ENCODE measurements at regions not wholly inside any gene's neighbourhood (a gene's known extent, or its start where the extent isn't known, plus 50 kb on each side); places are given as distances from the start of the nearest gene placed in this dataset.

DNA sequence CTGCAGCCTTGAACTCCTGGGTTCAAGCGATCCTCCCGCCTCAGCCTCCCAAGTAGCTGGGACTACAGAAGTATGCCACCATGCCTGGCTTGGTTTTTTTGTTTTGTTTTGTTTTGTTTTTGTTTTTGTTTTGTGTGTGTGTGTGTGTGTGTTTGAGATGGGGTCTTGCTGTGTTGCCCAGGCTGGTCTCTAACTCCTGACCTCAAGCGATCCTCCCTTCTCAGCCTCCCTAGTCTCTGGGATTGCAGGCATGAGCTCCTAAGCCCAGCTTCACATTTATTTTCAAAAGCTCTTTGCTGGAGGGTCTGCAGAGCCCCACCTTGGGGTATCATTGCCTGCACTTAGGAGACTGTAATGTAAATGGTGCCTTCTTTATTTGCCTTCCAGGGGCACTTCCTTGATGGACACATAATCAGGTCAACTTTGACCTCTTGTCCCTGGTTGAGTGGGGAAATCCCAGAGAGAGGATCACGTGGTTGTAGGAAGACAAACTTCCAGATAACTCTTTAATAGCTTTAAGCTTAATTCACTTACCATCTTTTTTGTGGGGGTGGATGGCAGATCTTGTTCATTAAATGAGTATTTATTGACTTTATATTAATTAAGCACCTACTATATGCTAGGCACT is 72.9 kb upstream of the NPAS1 start:
- TF ChIP-seq EZH2 (IDR thresholded peaks at IDR 0.05): no peak
- TF ChIP-seq, protein P1, sequence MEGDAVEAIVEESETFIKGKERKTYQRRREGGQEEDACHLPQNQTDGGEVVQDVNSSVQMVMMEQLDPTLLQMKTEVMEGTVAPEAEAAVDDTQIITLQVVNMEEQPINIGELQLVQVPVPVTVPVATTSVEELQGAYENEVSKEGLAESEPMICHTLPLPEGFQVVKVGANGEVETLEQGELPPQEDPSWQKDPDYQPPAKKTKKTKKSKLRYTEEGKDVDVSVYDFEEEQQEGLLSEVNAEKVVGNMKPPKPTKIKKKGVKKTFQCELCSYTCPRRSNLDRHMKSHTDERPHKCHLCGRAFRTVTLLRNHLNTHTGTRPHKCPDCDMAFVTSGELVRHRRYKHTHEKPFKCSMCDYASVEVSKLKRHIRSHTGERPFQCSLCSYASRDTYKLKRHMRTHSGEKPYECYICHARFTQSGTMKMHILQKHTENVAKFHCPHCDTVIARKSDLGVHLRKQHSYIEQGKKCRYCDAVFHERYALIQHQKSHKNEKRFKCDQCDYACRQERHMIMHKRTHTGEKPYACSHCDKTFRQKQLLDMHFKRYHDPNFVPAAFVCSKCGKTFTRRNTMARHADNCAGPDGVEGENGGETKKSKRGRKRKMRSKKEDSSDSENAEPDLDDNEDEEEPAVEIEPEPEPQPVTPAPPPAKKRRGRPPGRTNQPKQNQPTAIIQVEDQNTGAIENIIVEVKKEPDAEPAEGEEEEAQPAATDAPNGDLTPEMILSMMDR (IDR thresholded peaks at IDR 0.05): no peak

Data from neural progenitor cell (in vitro differentiated cells).